HTR-8/SVneo (cell line): ENCODE measurements at regions not wholly inside any gene's neighbourhood (a gene's known extent, or its start where the extent isn't known, plus 50 kb on each side); places are given as distances from the start of the nearest gene placed in this dataset.
"Not testable (repeated sequence)": the region's sequence is repeated elsewhere in the genome, so short reads cannot be mapped to it uniquely, and the experiment has no call there.

Experiments
- DNase-seq: peaks from one replicate; pipeline ENCODE4 v3.0.0; 2011; ENCODE audit warnings: low spot score, mixed read lengths; ENCODE audit not compliant: insufficient read length
- FAIRE-seq: peaks from 2 replicates; lab custom pipeline; 2011; peaks lifted over from hg19 to GRCh38; lab: Jason Lieb, UNC

- DNase-seq (no peak), FAIRE-seq (no peak)
Observed at GRCh38 chr4:83213640-83214039, 71.0 kb downstream of the COQ2 start.

- DNase-seq, result no peak
- FAIRE-seq, result no peak
Observed at GRCh38 chr4:83212041-83212851, 72.4 kb downstream of the COQ2 start.

- no peak for DNase-seq
- no peak for FAIRE-seq
Observed at GRCh38 chr4:83209419-83209818, 75.2 kb downstream of the COQ2 start.

GRCh38 chr4:83208371-83209365, 75.9 kb downstream of the COQ2 start:
- no peak for FAIRE-seq
- no peak for DNase-seq

- FAIRE-seq, result peak; percentile 69
- peak; percentile 34 for DNase-seq
Observed at GRCh38 chr4:83207497-83208101, 77.0 kb downstream of the COQ2 start.

- no peak for DNase-seq
- FAIRE-seq, result no peak
Observed at GRCh38 chr4:83205760-83206159, 78.8 kb downstream of the COQ2 start.

GRCh38 chr4:83204731-83205130, 79.9 kb downstream of the COQ2 start:
- DNase-seq (no peak), FAIRE-seq (no peak)

- FAIRE-seq (no peak), DNase-seq (no peak)
Observed at GRCh38 chr4:83201761-83202160, 82.8 kb downstream of the COQ2 start.

GRCh38 chr4:83197555-83198235, 83.2 kb upstream of the PLAC8 start:
- no peak for DNase-seq
- no peak for FAIRE-seq

GRCh38 chr4:83196921-83197320, 82.4 kb upstream of the PLAC8 start:
- DNase-seq, result no peak
- FAIRE-seq, result no peak

- no peak for FAIRE-seq
- DNase-seq, result no peak
Observed at GRCh38 chr4:83195269-83195668, 80.7 kb upstream of the PLAC8 start.

- not testable (repeated sequence) for FAIRE-seq, DNase-seq
Observed at GRCh38 chr4:83194588-83194987, 80.1 kb upstream of the PLAC8 start.

- DNase-seq, result no peak
- FAIRE-seq, result no peak
Observed at GRCh38 chr4:83192634-83193033, 78.1 kb upstream of the PLAC8 start.

- DNase-seq, result no peak
- no peak for FAIRE-seq
Observed at GRCh38 chr4:83191026-83191425, 76.5 kb upstream of the PLAC8 start.

GRCh38 chr4:83189631-83190136, 75.2 kb upstream of the PLAC8 start:
- DNase-seq (no peak), FAIRE-seq (no peak)

- DNase-seq (no peak), FAIRE-seq (no peak)
Observed at GRCh38 chr4:83180431-83180968, 66.0 kb upstream of the PLAC8 start.

GRCh38 chr4:83179205-83179604, 64.7 kb upstream of the PLAC8 start:
- DNase-seq (no peak), FAIRE-seq (no peak)

GRCh38 chr4:83178029-83178428, 63.5 kb upstream of the PLAC8 start:
- FAIRE-seq, result no peak
- no peak for DNase-seq

GRCh38 chr4:83177182-83177581, 62.7 kb upstream of the PLAC8 start:
- no peak for FAIRE-seq
- no peak for DNase-seq
